ENCODE measurements at regions not wholly inside any gene's neighbourhood (a gene's known extent, or its start where the extent isn't known, plus 50 kb on each side); places are given as distances from the start of the nearest gene placed in this dataset.

- H3K9me3 ChIP-seq: peaks cover 16% of the 10 kb centered on the region
- DNase-seq (ENCODE audit: low read depth in 1 of 2, low spot score in 1 of 2): no peak
- ATAC-seq: no peak
- ChIA-PET CTCF (no interaction called here), POLR2A (no interaction called here)
- H3K4me2 ChIP-seq: no peak overlapping the region
- FAIRE-seq: no peak
- no peak for TF ChIP-seq JUN (IDR thresholded peaks at IDR 0.05)
- TF ChIP-seq POLR2AphosphoS2 (conservative IDR thresholded peaks at IDR 0.05; ENCODE audit: low read length): no peak
- no peak for TF ChIP-seq RNF2 (IDR thresholded peaks at IDR 0.05; ENCODE audit: borderline replicate concordance, low read depth)
- no peak for TF ChIP-seq ZFP36 (IDR thresholded peaks at IDR 0.05; ENCODE audit: borderline replicate concordance, partially characterized antibody)
- no peak for TF ChIP-seq ZSCAN20 (CRISPR knock-in tag; IDR thresholded peaks at IDR 0.05)
- no peak for TF ChIP-seq RFX5 (IDR thresholded peaks at IDR 0.05)
- no peak for TF ChIP-seq HOXB5 (CRISPR knock-in tag; IDR thresholded peaks at IDR 0.05)
- no peak for TF ChIP-seq SREBF2 (IDR thresholded peaks at IDR 0.05)
- no peak for TF ChIP-seq BHLHE40 (IDR thresholded peaks at IDR 0.05; ENCODE audit: low read depth, low read length)
- no peak for TF ChIP-seq POLR2A (IDR thresholded peaks at IDR 0.05; ENCODE audit: low read length)
- no peak for TF ChIP-seq FOXS1 (CRISPR knock-in tag; IDR thresholded peaks at IDR 0.05)
- TF ChIP-seq, protein P1, sequence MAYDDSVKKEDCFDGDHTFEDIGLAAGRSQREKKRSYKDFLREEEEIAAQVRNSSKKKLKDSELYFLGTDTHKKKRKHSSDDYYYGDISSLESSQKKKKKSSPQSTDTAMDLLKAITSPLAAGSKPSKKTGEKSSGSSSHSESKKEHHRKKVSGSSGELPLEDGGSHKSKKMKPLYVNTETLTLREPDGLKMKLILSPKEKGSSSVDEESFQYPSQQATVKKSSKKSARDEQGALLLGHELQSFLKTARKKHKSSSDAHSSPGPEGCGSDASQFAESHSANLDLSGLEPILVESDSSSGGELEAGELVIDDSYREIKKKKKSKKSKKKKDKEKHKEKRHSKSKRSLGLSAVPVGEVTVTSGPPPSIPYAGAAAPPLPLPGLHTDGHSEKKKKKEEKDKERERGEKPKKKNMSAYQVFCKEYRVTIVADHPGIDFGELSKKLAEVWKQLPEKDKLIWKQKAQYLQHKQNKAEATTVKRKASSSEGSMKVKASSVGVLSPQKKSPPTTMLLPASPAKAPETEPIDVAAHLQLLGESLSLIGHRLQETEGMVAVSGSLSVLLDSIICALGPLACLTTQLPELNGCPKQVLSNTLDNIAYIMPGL (CRISPR knock-in tag; IDR thresholded peaks at IDR 0.05; ENCODE audit: borderline replicate concordance): no peak
- TF ChIP-seq ESRRA (IDR thresholded peaks at IDR 0.05; ENCODE audit: borderline replicate concordance, low read length): no peak
- TF ChIP-seq EP300 (IDR thresholded peaks at IDR 0.05): no peak
- TF ChIP-seq HEYL (CRISPR knock-in tag; IDR thresholded peaks at IDR 0.05): no peak
- TF ChIP-seq NFE2L2 (conservative IDR thresholded peaks at IDR 0.05; ENCODE audit: low read length): no peak
- no peak overlapping the region for H3K27ac ChIP-seq
- H3K4me3 ChIP-seq: no peak overlapping the region
- WGBS (ENCODE audit: missing lambda C conversion rate): 13% methylated on average over 1 of the region's 1 CpG
- no peaks in the 10 kb centered on the region for H3K4me1 ChIP-seq
Measured at GRCh38 chr12:115519359-115519758, 758.1 kb downstream of the MED13L start.

DNA sequence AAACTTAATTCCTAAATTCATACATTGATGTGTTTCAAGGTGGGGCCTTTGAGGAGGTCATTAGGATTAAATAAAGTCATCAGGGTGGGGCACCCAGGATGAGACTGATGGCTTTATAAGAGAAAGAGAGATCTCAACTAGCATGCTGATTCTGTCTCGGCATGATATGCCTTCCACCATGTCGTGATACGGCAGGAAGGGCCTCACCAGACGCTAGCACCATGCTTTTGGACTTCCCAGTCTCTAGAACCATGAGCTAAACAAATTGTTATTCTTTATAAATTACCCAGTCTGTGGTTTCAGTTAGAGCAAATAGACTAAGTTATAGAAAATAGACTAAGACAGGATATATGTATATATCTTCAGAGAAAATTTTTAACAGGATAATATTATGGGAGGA lies 759.6 kb downstream of the MED13L start:
- POLR2A ChIA-PET: no interaction called here
- ATAC-seq: no peak
- WGBS (ENCODE audit: missing lambda C conversion rate): 6% methylated on average over 4 of the region's 4 CpGs
- no peak for FAIRE-seq
- no peak overlapping the region for H3K4me2 ChIP-seq
- no peak for TF ChIP-seq EP300 (IDR thresholded peaks at IDR 0.05)
- no peak for TF ChIP-seq MYC (IDR thresholded peaks at IDR 0.05; ENCODE audit: borderline replicate concordance, low read length)
- TF ChIP-seq RNF2 (IDR thresholded peaks at IDR 0.05; ENCODE audit: borderline replicate concordance, low read depth): no peak
- no peak for TF ChIP-seq EHMT2 (IDR thresholded peaks at IDR 0.05; ENCODE audit: low read depth)
- no peak for TF ChIP-seq ZSCAN20 (CRISPR knock-in tag; IDR thresholded peaks at IDR 0.05)
- TF ChIP-seq GATA3 (IDR thresholded peaks at IDR 0.05; ENCODE audit: borderline replicate concordance): no peak
- TF ChIP-seq FOSL2 (IDR thresholded peaks at IDR 0.05): no peak
- no peak for TF ChIP-seq FOSL2 (CRISPR knock-in tag; IDR thresholded peaks at IDR 0.05)
- TF ChIP-seq REST (IDR thresholded peaks at IDR 0.05): no peak
- no peak for TF ChIP-seq HOXA7 (CRISPR knock-in tag; IDR thresholded peaks at IDR 0.05)
- peaks cover 23% of the 10 kb centered on the region for H3K9me3 ChIP-seq
- no peak overlapping the region for H3K4me3 ChIP-seq
- CTCF ChIA-PET: no interaction called here
- H3K27ac ChIP-seq: no peak overlapping the region
- H3K4me1 ChIP-seq: no peaks in the 10 kb centered on the region
- no peak for DNase-seq (ENCODE audit: low read depth in 1 of 2, low spot score in 1 of 2)

Measured in A549 (cell line).